Endothelial cell of umbilical vein (primary cell): ENCODE measurements at regions not wholly inside any gene's neighbourhood (a gene's known extent, or its start where the extent isn't known, plus 50 kb on each side); places are given as distances from the start of the nearest gene placed in this dataset.

ENCODE experiments used
- BruUV-seq: library from RNA; stranded (reverse); fragments of 400-500 nt; replicated peaks from 2 replicates; lab custom pipeline; 2021; lab: Mats Ljungman, UMichigan
- CTCF ChIA-PET: fragments of 300-600, 350-600 bp; sonication (Branson Sonifier 250); formaldehyde crosslinking; loops from one replicate; lab custom pipeline; 2021; ENCODE audit warnings: antibody characterized with exemption, inconsistent platforms; lab: Charles Lee
- POLR2A ChIA-PET: fragments of 300-600, 350-600 bp; sonication (Branson Sonifier 250); formaldehyde crosslinking; loops from one replicate; lab custom pipeline; 2021; ENCODE audit warnings: antibody characterized with exemption, inconsistent platforms; lab: Charles Lee
- DNase-seq: peaks from one replicate; pipeline ENCODE4 v3.0.0-alpha.2; 2011; ENCODE audit warnings: low read depth, low spot score
- FAIRE-seq: peaks from 2 replicates; lab custom pipeline; 2011; peaks lifted over from hg19 to GRCh38; lab: Jason Lieb, UNC
- H2AFZ ChIP-seq: 2 replicates; pipeline ENCODE4 v1.6.0; 2012; ENCODE audit warnings: low read depth, low read length, control low read depth, inconsistent platforms
- H3K27ac ChIP-seq: 2 replicates; pipeline ENCODE4 v1.5.1; 2011; ENCODE audit warnings: low read depth, mild to moderate bottlenecking, control low read depth, low read length, moderate library complexity; ENCODE audit not compliant: insufficient read depth
- H3K27me3 ChIP-seq, 2 experiments: 2 replicates each; pipeline versions ENCODE4 v1.6.0 to v1.6.1; 2011; ENCODE audit warnings: low read length in 2 of 2, mixed read lengths in 1 of 2; ENCODE audit not compliant: control insufficient read depth in 2 of 2, insufficient read depth in 2 of 2
- H3K36me3 ChIP-seq, 2 experiments: 2 replicates in 1 of 2; 3 replicates in 1 of 2; pipeline ENCODE4 v1.5.1; 2011; ENCODE audit warnings: low read length in 2 of 2, mild to moderate bottlenecking in 1 of 2, moderate library complexity in 1 of 2; ENCODE audit not compliant: control insufficient read depth in 2 of 2, insufficient read depth in 2 of 2; ENCODE audit errors: extremely low read depth in 1 of 2
- H3K4me1 ChIP-seq: 3 replicates; pipeline ENCODE4 v1.5.1; 2011; ENCODE audit warnings: mild to moderate bottlenecking, low read length; ENCODE audit not compliant: control insufficient read depth, insufficient read depth; ENCODE audit errors: extremely low read depth
- H3K4me2 ChIP-seq: 2 replicates; pipeline ENCODE4 v1.6.1; 2011; ENCODE audit warnings: low read length, control low read depth, mixed read lengths; ENCODE audit not compliant: insufficient read depth
- H3K4me3 ChIP-seq, 3 experiments: fragments of 200-600 bp in 1 of 3; sonication (generic), shearing (Covaris generic) in 1 of 3; replicated peaks in 1 of 3; 2 replicates each; pipeline ENCODE4 v1.5.1; 2011 to 2016; ENCODE audit warnings: control low read depth in 3 of 3, low read length in 3 of 3, mild to moderate bottlenecking in 2 of 3, inconsistent platforms in 1 of 3, low read depth in 1 of 3, moderate library complexity in 1 of 3; ENCODE audit not compliant: insufficient read depth in 1 of 3
- H3K79me2 ChIP-seq: 2 replicates; pipeline ENCODE4 v1.6.0; 2012; ENCODE audit warnings: low read length, inconsistent platforms; ENCODE audit not compliant: control insufficient read depth, insufficient read depth
- H3K9ac ChIP-seq: replicated peaks from 2 replicates; pipeline ENCODE3; 2011; ENCODE audit warnings: low read length, control low read depth; ENCODE audit not compliant: insufficient read depth; ENCODE audit errors: extremely low read depth
- H3K9me1 ChIP-seq: replicated peaks from 3 replicates; pipeline ENCODE4 v1.6.0; 2011; ENCODE audit warnings: mild to moderate bottlenecking, low read length; ENCODE audit not compliant: control insufficient read depth, insufficient read depth; ENCODE audit errors: extremely low read depth
- H3K9me3 ChIP-seq: replicated peaks from 2 replicates; pipeline ENCODE4 v1.5.1; 2012; ENCODE audit warnings: low read length, inconsistent platforms; ENCODE audit not compliant: control insufficient read depth, insufficient read depth
- H4K20me1 ChIP-seq: replicated peaks from 2 replicates; pipeline ENCODE3; 2011; ENCODE audit warnings: mild to moderate bottlenecking, low read length; ENCODE audit not compliant: control insufficient read depth, insufficient read depth; ENCODE audit errors: extremely low read depth
- EZH2 ChIP-seq: IDR thresholded peaks from 2 replicates; pipeline ENCODE4 v1.6.1; 2012; ENCODE audit warnings: borderline replicate concordance, low read depth, mild to moderate bottlenecking, moderate library complexity, low read length, inconsistent platforms; ENCODE audit not compliant: severe bottlenecking
- FOS ChIP-seq: IDR thresholded peaks from 2 replicates; pipeline ENCODE4 v1.6.1; 2011; ENCODE audit warnings: mild to moderate bottlenecking, low read length, moderate library complexity, borderline replicate concordance; ENCODE audit not compliant: insufficient read depth
- GATA2 ChIP-seq: IDR thresholded peaks from 2 replicates; pipeline ENCODE4 v1.7.0; 2011; ENCODE audit warnings: low read depth, mild to moderate bottlenecking, moderate library complexity, mixed read lengths, low read length; ENCODE audit not compliant: insufficient read length, insufficient read depth
- JUN ChIP-seq: IDR thresholded peaks from 2 replicates; pipeline ENCODE4 v1.6.1; 2011; ENCODE audit warnings: borderline replicate concordance, low read depth; ENCODE audit not compliant: insufficient read length, insufficient read depth
- MYC ChIP-seq: IDR thresholded peaks from one replicate; pipeline ENCODE4 v1.6.1; 2011; ENCODE audit warnings: mild to moderate bottlenecking, low read depth, low read length
- POLR2A ChIP-seq: IDR thresholded peaks from 2 replicates; pipeline ENCODE4 v1.6.1; 2012; ENCODE audit warnings: low read depth, mild to moderate bottlenecking, control low read depth, low read length
- POLR2AphosphoS5 ChIP-seq: IDR thresholded peaks from 2 replicates; pipeline ENCODE4 v1.6.1; 2012; ENCODE audit warnings: low read depth, mild to moderate bottlenecking, control low read depth, low read length, moderate library complexity; ENCODE audit not compliant: insufficient read depth
- dilution Hi-C: fragments of 300-500 bp; cut with MboI; formaldehyde crosslinking; loops from one replicate; pipeline ENCODE4 v1.15.0; 2019; ENCODE audit warnings: low sequenced_read_pairs; ENCODE audit not compliant: extremely low pct_ligation_motif_present
- intact Hi-C: fragments of 100-400 bp; cut with micrococcal nuclease; formaldehyde crosslinking; loops from one replicate; pipeline ENCODE4 v1.10.0; 2022
- TF ChIP-seq, protein P1 (sequence below), 2 donors: IDR thresholded peaks; 1 replicate in 1 of 2; 2 replicates in 1 of 2; pipeline ENCODE4 v1.5.1; 2011; ENCODE audit warnings: low read length in 2 of 2, mild to moderate bottlenecking in 2 of 2, moderate library complexity in 2 of 2, control low read depth in 1 of 2, inconsistent platforms in 1 of 2, low read depth in 1 of 2; ENCODE audit not compliant: insufficient read depth in 1 of 2; ENCODE audit errors: extremely low read depth in 1 of 2
- TF ChIP-seq, protein P2 (sequence below): IDR thresholded peaks from 2 replicates; pipeline ENCODE4 v1.6.1; 2011; ENCODE audit not compliant: insufficient read depth, insufficient read length

DNA sequence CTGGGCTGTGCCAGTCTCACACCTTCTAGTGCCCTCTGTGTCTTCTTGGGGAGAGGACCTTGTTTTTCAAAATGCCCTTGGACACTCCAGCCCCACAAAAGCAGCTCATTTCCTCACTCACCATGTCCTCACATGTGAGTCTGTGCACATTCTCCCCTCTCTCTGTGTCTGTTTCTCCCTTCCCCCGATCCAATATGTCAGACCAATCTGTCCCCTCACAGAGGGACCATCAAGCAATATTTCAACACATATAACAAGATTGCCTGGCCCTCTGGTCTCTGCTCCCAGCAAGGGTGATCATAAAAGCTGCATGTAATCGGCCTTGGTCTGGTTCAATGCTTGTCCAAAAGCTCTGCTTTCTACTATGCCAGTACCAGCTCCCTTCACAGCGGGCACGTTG is 261.2 kb downstream of the MATN1 start:
- no peak for FAIRE-seq
- H3K4me2 ChIP-seq = no peak overlapping the region
- H3K36me3 ChIP-seq = no peaks in the 10 kb centered on the region
- intact Hi-C loops (no loop called here), dilution Hi-C loops (no loop called here)
- TF ChIP-seq POLR2A = no peak
- ChIA-PET CTCF (no interaction called here), POLR2A (no interaction called here)
- no peaks in the 10 kb centered on the region for H3K9me3 ChIP-seq
- H3K79me2 ChIP-seq = no peaks in the 10 kb centered on the region
- no TSS peak for BruUV-seq
- H3K4me1 ChIP-seq = no peaks in the 10 kb centered on the region
- no peak overlapping the region for H3K4me3 ChIP-seq
- H3K27ac ChIP-seq = no peak overlapping the region
- H3K27me3 ChIP-seq = no peaks in the 10 kb centered on the region
- no peak overlapping the region for H2AFZ ChIP-seq
- H3K9ac ChIP-seq = no peak overlapping the region
- DNase-seq = no peak
- no peaks in the 10 kb centered on the region for H4K20me1 ChIP-seq
- H3K9me1 ChIP-seq = no peaks in the 10 kb centered on the region

DNA sequence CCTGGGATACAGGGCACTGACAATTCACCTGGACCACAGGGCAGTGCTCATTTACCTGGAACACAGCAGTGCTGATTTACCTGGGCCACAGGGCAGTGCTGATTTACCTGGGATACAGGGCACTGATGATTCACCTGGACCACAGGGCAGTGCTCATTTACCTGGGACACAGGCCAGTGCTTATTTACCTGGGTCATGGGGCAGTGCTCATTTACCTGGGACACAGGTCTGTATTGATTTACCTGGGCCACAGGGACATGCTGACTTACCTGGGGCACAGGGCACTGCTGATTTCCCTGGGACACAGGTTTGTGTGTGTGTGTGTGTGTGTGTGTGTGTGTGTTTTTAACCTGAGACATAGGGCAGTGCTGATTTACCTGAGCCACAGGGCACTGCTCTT is 261.7 kb downstream of the MATN1 start:
- Histone ChIP-seq H3K4me1 (no peaks in the 10 kb centered on the region), H3K9ac (no peak overlapping the region), H3K36me3 (no peaks in the 10 kb centered on the region), H3K4me3 (no peak overlapping the region), H3K9me3 (no peaks in the 10 kb centered on the region), H3K79me2 (no peaks in the 10 kb centered on the region), H3K4me2 (no peak overlapping the region), H3K9me1 (no peaks in the 10 kb centered on the region), H4K20me1 (no peaks in the 10 kb centered on the region), H3K27ac (no peak overlapping the region), H3K27me3 (no peaks in the 10 kb centered on the region), H2AFZ (no peak overlapping the region)
- ChIA-PET POLR2A (no interaction called here), CTCF (no interaction called here)
- dilution Hi-C loops = no loop called here
- no peak for FAIRE-seq
- intact Hi-C loops = no loop called here
- TF ChIP-seq, protein P1, sequence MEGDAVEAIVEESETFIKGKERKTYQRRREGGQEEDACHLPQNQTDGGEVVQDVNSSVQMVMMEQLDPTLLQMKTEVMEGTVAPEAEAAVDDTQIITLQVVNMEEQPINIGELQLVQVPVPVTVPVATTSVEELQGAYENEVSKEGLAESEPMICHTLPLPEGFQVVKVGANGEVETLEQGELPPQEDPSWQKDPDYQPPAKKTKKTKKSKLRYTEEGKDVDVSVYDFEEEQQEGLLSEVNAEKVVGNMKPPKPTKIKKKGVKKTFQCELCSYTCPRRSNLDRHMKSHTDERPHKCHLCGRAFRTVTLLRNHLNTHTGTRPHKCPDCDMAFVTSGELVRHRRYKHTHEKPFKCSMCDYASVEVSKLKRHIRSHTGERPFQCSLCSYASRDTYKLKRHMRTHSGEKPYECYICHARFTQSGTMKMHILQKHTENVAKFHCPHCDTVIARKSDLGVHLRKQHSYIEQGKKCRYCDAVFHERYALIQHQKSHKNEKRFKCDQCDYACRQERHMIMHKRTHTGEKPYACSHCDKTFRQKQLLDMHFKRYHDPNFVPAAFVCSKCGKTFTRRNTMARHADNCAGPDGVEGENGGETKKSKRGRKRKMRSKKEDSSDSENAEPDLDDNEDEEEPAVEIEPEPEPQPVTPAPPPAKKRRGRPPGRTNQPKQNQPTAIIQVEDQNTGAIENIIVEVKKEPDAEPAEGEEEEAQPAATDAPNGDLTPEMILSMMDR (IDR thresholded peaks at IDR 0.05; ENCODE audit: extremely low read depth in 1 of 2, insufficient read depth in 1 of 2, low read depth in 1 of 2, low read length in 2 of 2) = no peak
- no peak for TF ChIP-seq JUN
- TF ChIP-seq, protein P2, sequence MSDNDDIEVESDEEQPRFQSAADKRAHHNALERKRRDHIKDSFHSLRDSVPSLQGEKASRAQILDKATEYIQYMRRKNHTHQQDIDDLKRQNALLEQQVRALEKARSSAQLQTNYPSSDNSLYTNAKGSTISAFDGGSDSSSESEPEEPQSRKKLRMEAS = no peak
- no peak for TF ChIP-seq GATA2
- TF ChIP-seq FOS = no peak
- TF ChIP-seq MYC = no peak
- no peak for TF ChIP-seq POLR2AphosphoS5
- TF ChIP-seq POLR2A = no peak
- TF ChIP-seq EZH2 = no peak
- no TSS peak for BruUV-seq
- DNase-seq = no peak
